ENCODE measurements at regions not wholly inside any gene's neighbourhood (a gene's known extent, or its start where the extent isn't known, plus 50 kb on each side); places are given as distances from the start of the nearest gene placed in this dataset.

- TF ChIP-seq ZNF276 (CRISPR knock-in tag; IDR thresholded peaks at IDR 0.05; ENCODE audit: low read depth) = no peak
- TF ChIP-seq RCOR2 (CRISPR knock-in tag; IDR thresholded peaks at IDR 0.05) = peak; percentile 47; the same call in 1 of the 2 replicates
- TF ChIP-seq ZNF749 (CRISPR knock-in tag; IDR thresholded peaks at IDR 0.05; ENCODE audit: borderline replicate concordance) = no peak
- no peak for TF ChIP-seq CERS6 (CRISPR knock-in tag; IDR thresholded peaks at IDR 0.05)
- peak; percentile 78; the same call in 1 of the 2 replicates for TF ChIP-seq ZNF333 (CRISPR knock-in tag; IDR thresholded peaks at IDR 0.05; ENCODE audit: borderline replicate concordance)
- no peak for TF ChIP-seq ZFAT (CRISPR knock-in tag; conservative IDR thresholded peaks at IDR 0.05)
- TF ChIP-seq SRY (CRISPR knock-in tag; IDR thresholded peaks at IDR 0.05) = peak; percentile 68; the same call in 1 of the 2 replicates
- TF ChIP-seq EHMT2 (IDR thresholded peaks at IDR 0.05; ENCODE audit: borderline replicate concordance, low read depth, low read length) = no peak
- peak; percentile 45; the same call in 1 of the 2 replicates for TF ChIP-seq ZNF768 (CRISPR knock-in tag; IDR thresholded peaks at IDR 0.05)
- peak; percentile 61 for TF ChIP-seq ZNF883 (CRISPR knock-in tag; IDR thresholded peaks at IDR 0.05; ENCODE audit: not compliant biosample characterization)
- TF ChIP-seq ZNF552 (CRISPR knock-in tag; IDR thresholded peaks at IDR 0.05; ENCODE audit: borderline replicate concordance) = no peak
- TF ChIP-seq HHEX (CRISPR knock-in tag; IDR thresholded peaks at IDR 0.05) = no peak
- no peak for TF ChIP-seq RFX5 (IDR thresholded peaks at IDR 0.05; ENCODE audit: low read depth, low read length)
- peak; percentile 100 for TF ChIP-seq ZBTB33 (CRISPR knock-in tag; IDR thresholded peaks at IDR 0.05)
- TF ChIP-seq ZNF260 (CRISPR knock-in tag; IDR thresholded peaks at IDR 0.05; ENCODE audit: borderline replicate concordance, low read depth) = no peak
- no peak for TF ChIP-seq TSC22D2 (CRISPR knock-in tag; IDR thresholded peaks at IDR 0.05; ENCODE audit: borderline replicate concordance)
- TF ChIP-seq TEAD3 (CRISPR knock-in tag; optimal IDR thresholded peaks at IDR 0.05; ENCODE audit: borderline replicate concordance) = peak; percentile 48
- TF ChIP-seq MIER2 (CRISPR knock-in tag; IDR thresholded peaks at IDR 0.05) = no peak
- no peak for TF ChIP-seq GTF3A (CRISPR knock-in tag; conservative IDR thresholded peaks at IDR 0.05)
- TF ChIP-seq ZNF773 (CRISPR knock-in tag; IDR thresholded peaks at IDR 0.05; ENCODE audit: borderline replicate concordance) = no peak
- no peak for TF ChIP-seq ZNF691 (CRISPR knock-in tag; IDR thresholded peaks at IDR 0.05; ENCODE audit: borderline replicate concordance, low read depth)
- TF ChIP-seq SOX6 (IDR thresholded peaks at IDR 0.05) = no peak
- peak; percentile 78 for TF ChIP-seq SOX6 (CRISPR knock-in tag; IDR thresholded peaks at IDR 0.05)
Measured at GRCh38 chr6:44062771-44063560, 64.3 kb downstream of the MRPL14 start (continued).
